Right ventricle myocardium inferior (tissue), 1 donor: ENCODE measurements at regions not wholly inside any gene's neighbourhood (a gene's known extent, or its start where the extent isn't known, plus 50 kb on each side); places are given as distances from the start of the nearest gene placed in this dataset.
"Not testable (repeated sequence)": the region's sequence is repeated elsewhere in the genome, so short reads cannot be mapped to it uniquely, and the experiment has no call there.

Experiments used
- ATAC-seq: fragments of 200-7000 bp; cut with Tn5 transposase; one replicate; pipeline ENCODE4 v1.9.1; 2020; ENCODE audit warnings: mild to moderate bottlenecking, moderate library complexity
- DNase-seq: peaks from one replicate; pipeline ENCODE4 v3.0.0; 2021; ENCODE audit errors: missing footprints
- intact Hi-C: fragments of 100-400 bp; cut with DNase I; formaldehyde crosslinking; loops from one replicate; pipeline ENCODE4 v1.11.0; 2022
- donor health status: DM: no; HTN: yes; CAD: no; lungs with severe emphysema.

DNA sequence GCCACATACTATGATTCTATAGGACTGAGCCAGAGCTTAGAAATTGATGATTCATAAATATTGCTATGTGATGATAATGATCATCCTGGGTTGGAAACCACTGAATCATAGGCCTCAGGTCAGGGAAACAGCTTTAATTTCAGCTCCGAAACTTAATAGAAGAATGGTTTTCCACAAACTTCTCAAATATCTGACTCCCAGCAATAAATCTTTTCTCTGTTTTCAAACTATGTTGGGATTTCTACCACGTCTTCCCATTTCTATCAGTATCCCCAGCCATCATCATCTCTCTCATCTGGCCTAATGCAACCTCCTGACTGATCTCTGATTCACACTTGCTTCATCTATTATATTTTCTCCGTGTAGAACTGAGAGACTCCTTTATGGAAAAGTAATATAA lies 521.8 kb upstream of the AGA start:
- intact Hi-C loops: no loop called here
- no peak for ATAC-seq
- DNase-seq: no peak

DNA sequence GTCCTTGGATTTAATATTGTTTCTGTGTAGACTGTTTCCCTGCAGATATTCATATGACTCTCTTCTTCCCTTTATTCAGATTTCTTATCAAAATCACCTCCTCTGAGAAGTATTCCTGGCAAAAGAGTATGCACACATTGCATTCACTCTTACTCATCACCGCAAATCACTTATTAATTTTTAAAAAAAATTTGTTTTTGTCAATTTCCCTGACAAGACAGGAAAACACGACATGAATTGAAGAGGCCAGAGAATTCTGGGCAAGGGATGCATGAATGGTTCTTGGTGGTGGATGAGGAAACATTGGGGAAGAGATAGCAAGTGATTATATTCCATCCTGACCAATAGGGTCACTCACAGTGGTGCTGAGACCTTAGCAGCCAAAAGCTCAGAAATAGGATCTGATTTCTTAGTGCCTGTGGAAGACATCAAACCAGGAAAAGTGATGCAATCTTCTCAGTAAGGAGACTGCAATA lies 522.5 kb upstream of the AGA start:
- no peak for ATAC-seq
- intact Hi-C loops: no loop called here
- no peak for DNase-seq

DNA sequence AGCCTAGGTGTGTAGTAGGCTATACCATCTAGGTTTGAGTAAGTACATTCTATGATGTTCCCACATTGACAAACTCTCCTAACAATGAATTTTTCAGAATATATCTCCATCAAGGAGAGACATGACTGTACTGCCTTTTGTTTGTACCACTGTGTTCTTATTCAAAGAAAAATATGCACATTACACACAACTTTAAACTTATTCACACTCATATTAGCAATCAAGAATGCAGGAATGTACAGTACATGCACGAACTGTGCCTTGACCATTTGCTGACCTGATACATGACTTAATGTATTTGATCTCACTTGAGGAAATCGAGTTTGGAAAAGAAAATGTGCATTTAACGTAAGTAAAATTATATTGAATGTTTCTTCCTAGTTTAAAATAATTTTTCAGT lies 525.1 kb upstream of the AGA start:
- intact Hi-C loops: no loop called here
- ATAC-seq (no peak), DNase-seq (no peak)

- DNase-seq: no peak
- intact Hi-C loops: no loop called here
- ATAC-seq: no peak
Measured at GRCh38 chr4:177968817-177969442, 526.7 kb upstream of the AGA start.

DNA sequence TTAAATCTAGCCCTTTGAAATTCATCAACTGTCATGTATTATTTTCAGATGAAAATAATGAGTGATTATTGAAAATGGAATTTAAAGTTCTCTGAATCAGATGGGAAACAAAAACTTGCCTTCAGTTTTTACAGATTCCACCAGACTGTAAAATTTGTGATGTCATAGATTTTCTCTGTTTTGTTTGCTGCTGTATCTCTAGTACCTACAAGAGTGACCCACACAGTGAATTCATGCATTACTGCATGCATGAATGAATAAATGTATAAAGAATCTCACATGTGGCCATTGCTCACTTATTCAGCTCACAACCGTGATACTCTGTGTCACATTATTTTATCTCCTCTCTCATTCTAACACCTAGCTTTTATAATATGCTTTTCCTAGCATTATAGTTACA lies 532.2 kb upstream of the AGA start:
- ATAC-seq (no peak), DNase-seq (no peak)
- intact Hi-C loops: no loop called here

- intact Hi-C loops: no loop called here
- no peak for ATAC-seq
Measured at GRCh38 chr4:177975315-177975987, 533.2 kb upstream of the AGA start.

GRCh38 chr4:177986236-177986635 lies 544.0 kb upstream of the AGA start:
- ATAC-seq (no peak), DNase-seq (no peak)
- intact Hi-C loops: no loop called here

More at GRCh38 chr4:177975315-177975987, 533.2 kb upstream of the AGA start:
- DNase-seq: no peak

DNA sequence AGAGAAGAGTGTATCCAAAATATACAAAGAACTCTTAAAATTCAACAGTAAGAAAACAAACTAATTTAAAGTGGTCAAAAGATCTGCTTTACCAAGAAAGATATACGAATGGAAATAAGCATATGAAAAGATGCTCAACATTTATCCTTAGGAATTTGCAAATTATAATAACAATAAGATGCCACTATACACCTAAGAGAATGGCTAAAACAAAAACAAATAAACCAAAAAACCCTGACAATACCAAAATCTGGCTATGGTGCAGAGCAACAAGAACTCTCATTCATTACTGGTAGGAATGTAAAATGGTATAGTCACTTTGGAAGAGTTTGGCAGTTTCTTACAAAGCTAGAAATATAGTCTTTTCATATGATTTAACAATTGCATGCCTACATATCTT lies 545.7 kb upstream of the AGA start:
- ATAC-seq (no peak), DNase-seq (no peak)
- intact Hi-C loops: no loop called here

- ATAC-seq (no peak), DNase-seq (no peak)
- intact Hi-C loops: no loop called here
Measured at GRCh38 chr4:177989503-177990201, 547.4 kb upstream of the AGA start.

- DNase-seq (no peak), ATAC-seq (no peak)
- intact Hi-C loops: no loop called here
Measured at GRCh38 chr4:178003098-178003657, 560.9 kb upstream of the AGA start.

DNA sequence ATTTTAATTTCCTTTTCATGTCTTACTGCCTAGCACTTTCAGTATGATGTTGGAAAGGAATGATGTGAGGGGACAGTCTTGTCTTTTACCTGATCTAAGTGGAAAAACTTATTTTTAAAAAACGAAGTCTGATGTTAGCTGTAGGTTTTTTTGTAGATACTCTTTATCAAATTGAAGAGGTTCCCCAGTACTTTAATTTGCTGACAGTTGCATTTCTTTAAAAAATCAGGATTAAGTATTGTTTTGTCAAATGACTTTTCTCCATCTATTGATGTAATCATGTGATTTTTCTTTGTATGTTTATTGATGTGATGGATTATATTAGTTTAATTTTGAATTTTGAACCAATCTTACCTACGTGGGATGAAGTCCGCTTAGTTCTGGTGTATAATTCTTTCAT lies 568.4 kb upstream of the AGA start:
- intact Hi-C loops: no loop called here
- ATAC-seq (no peak), DNase-seq (no peak)

DNA sequence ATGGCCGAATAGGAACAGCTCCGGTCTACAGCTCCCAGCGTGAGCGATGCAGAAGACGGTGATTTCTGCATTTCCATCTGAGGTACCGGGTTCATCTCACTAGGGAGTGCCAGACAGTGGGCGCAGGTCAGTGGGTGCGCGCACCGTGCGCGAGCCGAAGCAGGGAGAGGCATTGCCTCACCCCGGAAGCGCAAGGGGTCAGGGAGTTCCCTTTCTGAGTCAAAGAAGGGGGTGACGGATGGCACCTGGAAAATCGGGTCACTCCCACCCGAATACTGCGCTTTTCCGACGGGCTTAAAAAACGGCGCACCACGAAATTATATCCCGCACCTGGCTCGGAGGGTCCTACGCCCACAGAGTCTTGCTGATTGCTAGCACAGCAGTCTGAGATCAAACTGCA lies 572.8 kb upstream of the AGA start:
- ATAC-seq, DNase-seq, intact Hi-C loops: not testable (repeated sequence)

DNA sequence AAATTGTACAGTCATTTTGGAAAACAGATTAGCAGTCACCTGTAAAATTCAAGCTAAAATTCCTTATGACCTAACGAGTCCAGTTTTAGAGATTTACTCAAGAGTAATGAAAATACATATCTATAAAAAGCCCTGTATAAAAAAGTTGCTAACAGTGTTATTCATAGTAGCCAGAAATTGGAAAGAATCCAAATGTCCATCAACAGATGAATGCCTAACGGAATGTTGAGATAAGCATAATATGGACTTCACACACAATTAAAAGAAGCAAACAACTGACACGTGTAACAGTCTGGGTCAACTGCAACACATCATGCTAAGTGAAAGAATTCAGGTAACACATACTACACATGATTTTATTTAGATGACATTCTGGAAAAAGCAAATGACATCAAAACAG lies 584.8 kb upstream of the AGA start:
- intact Hi-C loops: no loop called here
- peak; percentile 70 for ATAC-seq
- DNase-seq: no peak

DNA sequence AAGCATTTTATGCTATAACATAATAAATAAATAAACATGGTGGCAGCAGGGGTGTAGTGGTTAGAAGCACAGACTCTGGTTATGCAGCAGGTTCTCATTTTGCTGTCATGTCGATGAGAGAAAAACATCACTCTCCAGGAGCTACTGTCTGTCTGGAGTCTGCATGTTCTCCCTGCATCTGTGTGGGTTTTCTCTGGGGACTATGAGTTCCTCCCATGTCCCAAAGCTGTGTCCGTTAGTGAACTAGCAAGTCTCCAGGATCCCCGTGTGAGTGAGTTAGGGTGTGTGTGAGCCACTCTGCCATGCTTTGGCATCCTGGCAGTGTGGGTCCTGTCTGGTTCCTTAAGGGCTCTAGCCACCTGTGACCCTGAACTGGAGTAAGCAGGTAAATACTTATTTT lies 585.6 kb upstream of the AGA start:
- no peak for DNase-seq
- intact Hi-C loops: no loop called here
- peak; percentile 42 for ATAC-seq

DNA sequence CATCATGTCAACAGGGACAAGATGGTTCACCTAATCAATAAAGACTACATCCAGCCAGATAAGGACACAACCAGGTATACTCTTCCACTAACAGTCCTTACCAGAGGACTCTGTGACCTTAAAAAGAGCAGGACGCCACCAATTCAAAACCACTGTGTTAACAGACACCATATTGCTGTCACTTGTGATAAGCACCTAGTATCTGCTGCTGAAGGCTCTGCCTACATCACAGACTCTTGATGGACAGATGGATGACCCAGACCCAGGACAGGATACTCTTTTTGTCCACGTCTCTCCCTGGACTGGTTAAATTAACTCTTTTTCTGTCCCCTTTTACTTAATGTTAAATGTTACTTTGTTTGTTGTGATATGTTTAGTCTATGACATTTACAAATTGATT lies 586.2 kb upstream of the AGA start:
- intact Hi-C loops: no loop called here
- DNase-seq: no peak
- ATAC-seq: peak; percentile 42

- intact Hi-C loops: no loop called here
- ATAC-seq (no peak), DNase-seq (no peak)
Measured at GRCh38 chr4:178037459-178038214, 595.4 kb upstream of the AGA start.

- intact Hi-C loops: no loop called here
- DNase-seq (no peak), ATAC-seq (no peak)
Measured at GRCh38 chr4:178056996-178057395, 614.8 kb upstream of the AGA start.

DNA sequence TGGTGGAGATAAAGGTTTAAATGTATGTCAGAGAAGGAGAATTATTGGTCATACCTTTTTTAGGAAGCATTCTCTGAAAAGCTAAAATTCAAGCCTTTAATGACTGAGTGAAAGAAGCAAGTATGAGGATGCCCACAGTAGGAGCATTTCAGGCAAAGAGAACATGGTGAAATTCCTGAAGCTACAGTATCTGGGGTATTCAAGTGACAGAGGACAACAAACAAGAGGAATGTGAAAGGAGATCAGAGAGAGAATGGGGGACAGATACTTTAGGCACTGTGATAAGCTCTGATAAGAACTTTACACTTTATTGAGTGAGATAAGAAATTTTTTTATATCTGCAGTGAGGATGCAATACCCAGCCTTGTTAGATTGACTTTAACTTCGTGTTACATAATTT lies 621.3 kb upstream of the AGA start:
- DNase-seq: no peak
- no peak for ATAC-seq
- intact Hi-C loops: no loop called here

DNA sequence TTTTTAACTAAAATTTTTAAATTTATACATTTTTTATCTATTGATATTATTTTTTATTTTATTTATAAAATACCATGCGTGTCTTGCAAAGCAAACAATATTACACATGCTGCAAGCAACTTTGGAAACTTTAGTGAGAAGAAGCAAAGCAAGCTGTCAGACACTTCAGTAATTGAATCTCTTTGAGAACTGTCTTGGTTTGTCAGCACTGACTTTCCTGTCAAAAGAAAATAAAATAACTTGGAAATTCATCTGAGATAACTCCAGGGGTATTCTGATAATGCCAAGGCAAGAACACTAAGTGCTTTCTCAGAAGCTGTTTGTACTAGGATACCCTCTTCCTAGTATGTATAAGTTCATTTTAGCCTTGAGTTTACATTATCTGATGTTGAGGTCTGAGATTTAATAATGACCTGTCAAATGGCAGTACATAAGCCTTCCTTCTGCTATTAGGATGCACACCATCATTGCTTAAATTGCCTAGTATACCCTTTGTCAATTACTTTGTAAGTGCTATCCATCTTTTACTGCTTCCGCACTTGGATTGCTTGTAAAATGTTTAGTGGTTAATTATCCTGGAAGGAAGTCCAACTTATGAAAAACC lies 624.2 kb upstream of the AGA start:
- no peak for ATAC-seq
- intact Hi-C loops: no loop called here
- DNase-seq: no peak
